MV-4-11 (cell line): ENCODE measurements at regions not wholly inside any gene's neighbourhood (a gene's known extent, or its start where the extent isn't known, plus 50 kb on each side); places are given as distances from the start of the nearest gene placed in this dataset.
A peak's percentile ranks its signal among the peaks of the same experiment; 100 is the strongest.

ENCODE experiments used
- DNase-seq: peaks from one replicate; lab custom pipeline; 2025; lab: John Stamatoyannopoulos, UW

GRCh38 chr18:78629426-78629825 lies 350.2 kb upstream of the SALL3 start:
- DNase-seq: no peak

GRCh38 chr18:78630356-78630755 lies 349.3 kb upstream of the SALL3 start:
- DNase-seq: no peak

- DNase-seq: no peak
Observed at GRCh38 chr18:78630981-78631510, 348.6 kb upstream of the SALL3 start.

- peak; percentile 65 for DNase-seq
Observed at GRCh38 chr18:78632111-78632541, 347.5 kb upstream of the SALL3 start.

- no peak for DNase-seq
Observed at GRCh38 chr18:78634061-78634696, 345.4 kb upstream of the SALL3 start.

- no peak for DNase-seq
Observed at GRCh38 chr18:78635093-78635800, 344.4 kb upstream of the SALL3 start.

GRCh38 chr18:78636260-78636659 lies 343.4 kb upstream of the SALL3 start:
- DNase-seq: no peak

GRCh38 chr18:78637442-78638402 lies 341.9 kb upstream of the SALL3 start:
- no peak for DNase-seq

GRCh38 chr18:78639006-78639950 lies 340.3 kb upstream of the SALL3 start:
- DNase-seq: peak; percentile 92

- peak; percentile 32 for DNase-seq
Observed at GRCh38 chr18:78640246-78640995, 339.2 kb upstream of the SALL3 start.

GRCh38 chr18:78641689-78642231 lies 337.9 kb upstream of the SALL3 start:
- DNase-seq: peak; percentile 93

- DNase-seq: no peak
Observed at GRCh38 chr18:78642296-78642951, 337.2 kb upstream of the SALL3 start.

- peak; percentile 98 for DNase-seq
Observed at GRCh38 chr18:78643004-78643403, 336.6 kb upstream of the SALL3 start.

- no peak for DNase-seq
Observed at GRCh38 chr18:78643981-78644380, 335.6 kb upstream of the SALL3 start.

GRCh38 chr18:78645216-78645615 lies 334.4 kb upstream of the SALL3 start:
- no peak for DNase-seq

GRCh38 chr18:78647018-78647417 lies 332.6 kb upstream of the SALL3 start:
- peak; percentile 54 for DNase-seq

- DNase-seq: no peak
Observed at GRCh38 chr18:78649421-78649820, 330.2 kb upstream of the SALL3 start.

GRCh38 chr18:78650926-78651325 lies 328.7 kb upstream of the SALL3 start:
- no peak for DNase-seq

GRCh38 chr18:78652001-78652545 lies 327.5 kb upstream of the SALL3 start:
- no peak for DNase-seq
